ENCODE measurements at regions not wholly inside any gene's neighbourhood (a gene's known extent, or its start where the extent isn't known, plus 50 kb on each side); places are given as distances from the start of the nearest gene placed in this dataset.
A peak's percentile ranks its signal among the peaks of the same experiment; 100 is the strongest.

DNA sequence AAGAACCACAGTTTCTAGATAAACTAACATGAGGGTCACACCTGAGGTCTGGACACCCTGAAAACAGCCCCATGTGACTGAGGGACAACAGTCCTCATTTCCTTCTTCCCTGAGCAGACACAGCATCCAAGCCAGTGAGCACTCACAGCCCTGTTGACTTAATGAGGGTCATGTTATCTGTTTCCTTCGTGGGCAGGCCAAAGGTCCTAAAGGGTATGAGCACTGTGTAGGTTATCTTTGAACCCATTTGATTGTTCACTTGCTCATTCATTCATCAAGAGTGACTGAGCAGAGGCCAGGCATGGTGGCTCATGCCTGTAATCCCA lies 170.7 kb upstream of the B3GAT1 start:
- Histone ChIP-seq H3K27ac (no peak overlapping the region), H3K4me3 (no peak overlapping the region), H3K9ac (no peak overlapping the region), H4K20me1 (peaks cover 5% of the 10 kb centered on the region; the same call in 1 of the 2 replicates), H3K4me1 (peaks cover 25% of the 10 kb centered on the region), H3K27me3 (no peaks in the 10 kb centered on the region; the same call in 1 of the 2 replicates), H3K36me3 (no peaks in the 10 kb centered on the region), H3K9me3 (no peaks in the 10 kb centered on the region), H3K4me2 (peak overlapping the region; percentile 49)
- no peak for TF ChIP-seq Cebpa-rat (IDR thresholded peaks at IDR 0.05)

DNA sequence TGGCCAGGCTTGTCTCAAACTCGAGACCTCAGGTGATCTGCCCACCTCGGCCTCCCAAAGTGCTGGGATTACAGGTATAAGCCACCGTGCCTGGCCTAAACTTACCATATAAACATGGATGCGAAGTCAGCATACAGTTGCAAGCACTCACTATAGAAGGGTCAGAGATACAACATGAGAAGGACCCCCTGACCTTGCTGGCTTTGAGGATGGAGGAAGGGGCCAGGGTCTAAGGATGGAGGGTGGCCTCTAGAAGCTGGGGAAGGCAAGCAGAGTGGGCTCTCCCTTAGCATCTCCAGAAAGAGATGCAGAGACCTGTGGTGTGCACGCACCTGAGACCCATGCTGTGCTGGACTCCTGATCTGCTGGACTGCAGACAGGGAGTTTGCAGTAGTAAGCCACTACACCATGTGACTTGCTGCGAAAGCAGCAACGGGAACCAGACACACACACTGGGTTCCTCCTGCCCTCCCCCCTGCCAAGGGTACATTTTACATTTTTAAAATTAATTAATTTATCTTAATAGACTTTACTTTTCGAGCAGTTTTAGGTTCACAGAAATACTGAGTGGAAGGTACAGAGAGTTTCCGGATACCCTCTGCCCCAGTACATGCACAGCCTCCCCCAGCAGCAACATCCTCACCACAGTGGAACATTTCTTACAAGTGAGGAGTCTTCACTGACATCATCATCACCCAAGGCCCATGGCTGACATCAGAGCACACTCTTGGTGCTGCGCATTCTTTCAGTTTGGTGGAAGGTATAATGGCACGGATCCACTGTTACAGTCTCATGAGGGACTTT lies 170.1 kb upstream of the B3GAT1 start:
- peaks cover 25% of the 10 kb centered on the region for H3K4me1 ChIP-seq
- H3K27ac ChIP-seq = no peak overlapping the region
- H3K36me3 ChIP-seq = no peaks in the 10 kb centered on the region
- H3K4me3 ChIP-seq = no peak overlapping the region
- TF ChIP-seq Cebpa-rat (IDR thresholded peaks at IDR 0.05) = no peak
- H3K4me2 ChIP-seq = peak overlapping the region; percentile 49
- H3K9ac ChIP-seq = no peak overlapping the region
- H4K20me1 ChIP-seq = peaks cover 5% of the 10 kb centered on the region; the same call in 1 of the 2 replicates
- H3K9me3 ChIP-seq = no peaks in the 10 kb centered on the region
- no peaks in the 10 kb centered on the region; the same call in 1 of the 2 replicates for H3K27me3 ChIP-seq

DNA sequence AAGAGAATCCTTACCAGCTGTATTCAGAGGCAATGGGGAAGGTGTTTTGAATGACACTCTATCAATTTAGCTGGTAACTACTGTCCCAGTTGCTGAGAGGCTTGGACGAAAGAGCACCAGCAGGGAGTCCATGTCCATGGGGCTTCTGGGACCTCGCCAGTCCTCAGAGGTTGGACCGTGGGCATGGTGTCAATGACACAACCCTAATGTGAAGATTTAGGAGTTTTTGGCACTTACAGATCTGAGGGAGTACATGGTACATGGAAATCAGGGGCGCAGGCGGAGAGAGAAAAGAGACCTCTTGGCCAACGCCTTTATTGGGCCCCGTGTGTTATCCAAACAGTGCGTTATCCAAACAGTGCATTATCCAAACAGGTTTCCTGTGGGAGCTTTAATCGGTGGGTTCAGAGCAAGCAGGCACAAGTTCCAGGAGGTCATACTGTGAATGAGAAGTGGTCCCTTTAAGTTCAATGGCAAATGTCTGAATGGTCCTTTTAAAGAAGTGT lies 169.1 kb upstream of the B3GAT1 start:
- Histone ChIP-seq H3K36me3 (no peaks in the 10 kb centered on the region), H3K27me3 (no peaks in the 10 kb centered on the region; the same call in 1 of the 2 replicates), H4K20me1 (peaks cover 5% of the 10 kb centered on the region; the same call in 1 of the 2 replicates), H3K4me2 (no peak overlapping the region), H3K9ac (no peak overlapping the region), H3K4me3 (no peak overlapping the region), H3K27ac (no peak overlapping the region), H3K4me1 (peaks cover 25% of the 10 kb centered on the region), H3K9me3 (no peaks in the 10 kb centered on the region)
- no peak for TF ChIP-seq Cebpa-rat (IDR thresholded peaks at IDR 0.05)

DNA sequence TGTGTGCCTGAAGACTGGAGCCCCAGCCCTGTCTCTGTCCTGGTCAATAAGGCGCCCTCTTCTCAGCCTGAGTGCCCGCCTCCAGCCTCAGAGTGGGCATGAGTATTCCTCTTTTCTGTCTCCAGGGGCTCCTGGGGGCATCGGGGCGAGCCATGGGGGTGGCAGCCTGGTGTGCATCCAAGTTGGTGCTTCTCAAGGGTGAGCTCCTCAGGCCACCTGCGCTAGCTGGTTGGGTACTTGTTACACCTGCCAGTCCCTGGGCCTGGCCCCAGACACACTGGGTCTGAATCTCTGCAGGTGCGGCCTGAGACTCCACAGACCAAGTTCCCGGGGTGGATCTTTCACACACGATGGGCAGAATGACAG lies 168.6 kb upstream of the B3GAT1 start:
- no peaks in the 10 kb centered on the region for H3K9me3 ChIP-seq
- peaks cover 5% of the 10 kb centered on the region; the same call in 1 of the 2 replicates for H4K20me1 ChIP-seq
- TF ChIP-seq Cebpa-rat (IDR thresholded peaks at IDR 0.05) = no peak
- H3K36me3 ChIP-seq = no peaks in the 10 kb centered on the region
- no peak overlapping the region for H3K4me2 ChIP-seq
- H3K27me3 ChIP-seq = no peaks in the 10 kb centered on the region; the same call in 1 of the 2 replicates
- peaks cover 25% of the 10 kb centered on the region for H3K4me1 ChIP-seq
- no peak overlapping the region for H3K4me3 ChIP-seq
- no peak overlapping the region for H3K27ac ChIP-seq
- no peak overlapping the region for H3K9ac ChIP-seq

DNA sequence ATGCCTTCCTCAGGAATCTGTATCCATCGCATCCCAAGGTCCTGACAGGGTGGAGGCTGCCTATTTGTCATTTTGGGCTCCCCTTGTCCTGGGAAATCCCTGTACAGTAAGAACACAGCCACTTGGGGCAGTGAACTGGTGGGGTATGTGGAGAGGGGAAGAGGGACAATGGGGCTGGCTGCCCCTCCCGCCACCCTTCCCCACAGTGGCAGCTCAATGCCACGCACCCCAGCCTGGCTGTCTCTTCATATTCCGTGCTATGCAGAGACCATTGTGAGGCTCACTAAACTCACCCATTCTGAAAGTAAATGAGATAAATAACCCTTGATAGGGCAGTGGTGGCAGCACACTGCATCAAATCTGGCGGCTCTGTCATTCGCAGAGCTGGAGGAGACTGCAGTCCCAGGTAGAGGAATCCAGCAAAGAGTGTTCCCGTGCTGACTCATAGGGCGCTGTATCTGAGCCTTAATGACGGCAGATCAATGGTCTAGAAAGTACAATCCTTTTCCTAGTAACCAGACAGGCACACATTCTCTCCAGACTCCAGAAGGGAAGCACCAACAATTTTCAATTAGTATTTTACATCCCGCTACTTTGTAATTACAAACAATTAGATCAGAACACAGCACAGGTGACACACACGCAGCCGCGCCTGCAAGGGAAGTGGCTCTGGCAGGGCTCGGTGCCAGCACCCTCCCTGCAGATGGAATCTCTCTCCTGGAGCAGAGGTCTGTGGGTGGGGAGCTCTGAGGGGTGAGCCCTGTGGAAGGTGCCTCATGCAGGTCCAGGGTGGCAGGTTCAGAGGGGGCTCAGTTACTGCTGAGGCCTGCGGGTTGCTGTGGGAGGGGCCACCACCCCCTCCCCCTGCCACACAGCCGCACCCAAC lies 167.9 kb upstream of the B3GAT1 start:
- Histone ChIP-seq H3K4me1 (peaks cover 25% of the 10 kb centered on the region), H3K36me3 (no peaks in the 10 kb centered on the region), H3K27me3 (no peaks in the 10 kb centered on the region; the same call in 1 of the 2 replicates), H3K4me2 (no peak overlapping the region), H3K9me3 (no peaks in the 10 kb centered on the region), H3K9ac (no peak overlapping the region), H3K27ac (no peak overlapping the region), H4K20me1 (peaks cover 5% of the 10 kb centered on the region; the same call in 1 of the 2 replicates), H3K4me3 (no peak overlapping the region)
- no peak for TF ChIP-seq Cebpa-rat (IDR thresholded peaks at IDR 0.05)

DNA sequence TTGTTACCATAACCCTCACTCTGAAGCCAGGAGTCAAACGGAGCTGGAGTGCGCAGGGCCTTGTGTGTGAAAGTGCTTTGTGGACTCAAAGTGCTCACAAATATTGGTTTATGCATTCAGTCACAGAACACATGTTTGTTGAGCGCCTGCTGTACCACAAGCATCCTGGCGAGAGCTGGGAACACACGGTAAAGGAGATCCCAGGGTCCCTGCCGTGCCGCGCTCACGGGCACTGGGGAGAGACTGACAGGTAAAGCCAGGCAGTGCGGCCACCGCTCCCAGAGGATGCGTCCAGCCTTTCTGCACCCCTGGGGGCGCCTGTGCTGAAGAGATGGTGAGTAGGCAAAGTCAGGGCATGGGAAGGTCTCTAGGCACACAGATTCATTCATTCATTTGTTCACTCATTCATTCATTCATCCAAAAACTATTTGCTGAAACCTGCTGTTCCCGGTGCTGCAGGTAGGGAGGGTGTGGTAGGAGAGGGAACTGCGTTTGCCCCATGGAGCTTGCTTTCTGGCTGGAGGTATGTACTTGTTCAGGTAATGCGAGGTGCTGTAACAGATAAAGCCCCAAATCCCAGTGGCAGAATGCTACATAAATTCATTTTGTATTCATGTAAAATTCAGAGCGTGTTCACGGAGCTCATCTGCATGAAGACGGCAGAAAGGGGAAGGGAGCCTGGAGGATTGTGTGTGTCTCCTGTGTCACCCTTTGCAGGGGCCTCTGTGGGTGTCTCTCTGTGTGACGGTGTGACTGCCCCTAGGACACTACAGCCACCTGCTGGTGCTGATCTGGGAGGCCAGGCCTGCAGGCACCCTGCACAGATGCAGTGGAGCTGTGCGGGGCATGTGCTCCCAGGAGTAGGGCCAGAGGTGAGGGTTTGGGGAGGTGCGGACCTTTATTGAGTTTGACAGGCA lies 167.0 kb upstream of the B3GAT1 start:
- Histone ChIP-seq H3K4me2 (no peak overlapping the region), H3K4me1 (peaks cover 17% of the 10 kb centered on the region), H3K27ac (no peak overlapping the region), H3K9me3 (no peaks in the 10 kb centered on the region), H3K36me3 (no peaks in the 10 kb centered on the region), H4K20me1 (peaks cover 5% of the 10 kb centered on the region; the same call in 1 of the 2 replicates), H3K27me3 (no peaks in the 10 kb centered on the region; the same call in 1 of the 2 replicates), H3K9ac (no peak overlapping the region), H3K4me3 (no peak overlapping the region)
- TF ChIP-seq Cebpa-rat (IDR thresholded peaks at IDR 0.05) = no peak

DNA sequence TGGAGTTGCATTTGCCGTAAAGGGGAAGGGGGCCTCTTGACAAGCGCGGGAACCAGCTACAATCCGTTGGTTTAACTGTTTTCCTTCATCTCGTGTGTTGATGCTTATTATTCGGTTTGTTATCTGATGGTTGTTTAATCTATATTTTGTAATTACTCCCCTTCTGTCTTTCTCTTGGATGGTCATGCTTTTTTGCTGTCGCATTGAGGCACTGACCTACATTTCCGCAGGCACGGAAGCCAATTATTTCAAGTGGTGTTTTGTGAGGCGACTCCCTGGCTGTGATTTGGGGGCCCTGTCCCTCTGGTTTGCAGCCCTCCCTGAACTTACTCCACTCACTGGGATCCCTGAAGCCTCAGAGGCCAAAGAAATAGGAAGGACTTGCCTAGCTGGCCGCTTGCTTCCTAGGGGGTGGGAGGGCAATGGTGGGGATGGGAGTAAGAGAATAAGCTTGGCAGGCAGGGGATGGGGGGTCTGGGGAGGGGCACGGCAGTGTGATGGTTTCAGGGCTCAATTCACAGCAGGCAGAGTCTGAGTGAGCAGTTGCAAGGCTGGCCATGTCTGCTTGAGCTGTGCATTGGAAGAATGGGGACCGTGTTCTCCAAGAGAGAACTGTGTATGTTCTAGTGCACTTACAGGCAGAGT lies 165.8 kb upstream of the B3GAT1 start:
- H3K9ac ChIP-seq = no peak overlapping the region
- no peaks in the 10 kb centered on the region for H3K9me3 ChIP-seq
- peaks cover 5% of the 10 kb centered on the region for H3K4me1 ChIP-seq
- H3K27me3 ChIP-seq = no peaks in the 10 kb centered on the region; the same call in 1 of the 2 replicates
- H3K36me3 ChIP-seq = no peaks in the 10 kb centered on the region
- no peaks in the 10 kb centered on the region for H4K20me1 ChIP-seq
- no peak for TF ChIP-seq Cebpa-rat (IDR thresholded peaks at IDR 0.05)
- H3K27ac ChIP-seq = no peak overlapping the region
- no peak overlapping the region for H3K4me3 ChIP-seq
- no peak overlapping the region for H3K4me2 ChIP-seq

DNA sequence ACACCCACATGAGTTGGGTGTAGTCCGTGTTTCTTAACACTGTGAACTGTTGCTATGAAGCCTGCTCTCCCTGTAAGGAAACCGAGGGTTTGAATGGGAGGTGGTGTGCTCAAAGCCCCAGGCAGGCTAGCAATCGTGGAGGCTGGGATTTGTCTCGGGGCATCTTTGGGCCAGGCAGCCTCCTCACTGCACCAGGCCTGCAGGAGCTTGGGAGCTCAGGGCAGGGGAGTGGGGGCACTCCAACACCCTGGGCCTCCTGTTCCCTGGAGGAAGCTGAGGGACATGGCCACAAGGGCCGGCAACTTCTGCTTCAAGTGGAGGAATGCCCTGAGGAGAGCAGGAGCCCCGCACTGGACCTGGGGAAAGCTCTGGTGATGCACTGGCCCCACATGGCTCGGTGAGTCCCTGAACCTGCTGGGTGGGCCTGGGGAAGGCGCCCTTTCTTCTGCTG lies 164.7 kb upstream of the B3GAT1 start:
- Histone ChIP-seq H3K36me3 (no peaks in the 10 kb centered on the region), H3K4me3 (no peak overlapping the region), H3K27ac (no peak overlapping the region), H3K4me1 (no peaks in the 10 kb centered on the region), H3K4me2 (no peak overlapping the region), H3K27me3 (no peaks in the 10 kb centered on the region; the same call in 1 of the 2 replicates), H4K20me1 (no peaks in the 10 kb centered on the region), H3K9ac (no peak overlapping the region), H3K9me3 (no peaks in the 10 kb centered on the region)
- TF ChIP-seq Cebpa-rat (IDR thresholded peaks at IDR 0.05) = no peak
